Left renal pelvis (tissue), 4 donors: ENCODE measurements at regions not wholly inside any gene's neighbourhood (a gene's known extent, or its start where the extent isn't known, plus 50 kb on each side); places are given as distances from the start of the nearest gene placed in this dataset.

Experiments
- DNase-seq, 4 donors: peaks; one replicate each; pipeline ENCODE4 v3.0.0-alpha.2; 2013; ENCODE audit warnings: low read depth in 4 of 4, low spot score in 3 of 4

DNA sequence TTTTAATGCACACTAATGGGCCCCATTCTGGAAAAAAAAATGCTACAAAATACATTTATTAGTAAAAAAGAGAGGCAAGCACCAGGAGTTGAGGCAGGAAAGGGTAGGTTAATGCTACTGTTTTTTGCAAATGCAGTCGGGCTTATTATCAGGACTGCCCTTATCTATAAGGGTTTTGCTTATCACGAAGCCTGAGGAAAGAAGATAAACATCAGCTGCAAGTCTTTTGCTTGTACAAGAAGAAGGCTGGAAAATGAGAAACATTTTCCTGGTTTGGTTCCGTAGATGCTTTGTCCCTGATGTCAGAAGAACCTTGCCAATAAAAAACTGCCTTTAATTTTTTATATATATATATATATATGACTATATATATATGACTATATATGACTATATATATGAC lies 189.3 kb upstream of the VGLL2 start:
- DNase-seq = no peak

DNA sequence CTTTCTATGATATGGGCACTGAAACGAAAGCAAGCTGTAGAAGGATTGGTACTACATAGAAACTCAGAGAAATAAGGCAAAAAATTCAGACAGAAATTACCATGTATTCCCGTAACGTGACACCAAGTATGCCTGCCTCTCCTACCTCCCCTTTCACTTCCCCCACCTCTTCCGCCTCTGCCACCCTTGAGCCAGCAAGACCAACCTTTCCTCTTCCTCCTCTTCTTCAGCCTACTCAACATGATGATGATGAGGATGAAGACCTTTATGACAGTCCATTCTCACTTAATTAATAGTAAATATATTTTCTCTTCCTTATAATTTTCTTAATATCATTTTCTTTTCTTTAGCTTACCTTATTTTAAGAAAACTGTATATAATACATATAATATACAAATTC lies 188.1 kb upstream of the VGLL2 start:
- DNase-seq = no peak

DNA sequence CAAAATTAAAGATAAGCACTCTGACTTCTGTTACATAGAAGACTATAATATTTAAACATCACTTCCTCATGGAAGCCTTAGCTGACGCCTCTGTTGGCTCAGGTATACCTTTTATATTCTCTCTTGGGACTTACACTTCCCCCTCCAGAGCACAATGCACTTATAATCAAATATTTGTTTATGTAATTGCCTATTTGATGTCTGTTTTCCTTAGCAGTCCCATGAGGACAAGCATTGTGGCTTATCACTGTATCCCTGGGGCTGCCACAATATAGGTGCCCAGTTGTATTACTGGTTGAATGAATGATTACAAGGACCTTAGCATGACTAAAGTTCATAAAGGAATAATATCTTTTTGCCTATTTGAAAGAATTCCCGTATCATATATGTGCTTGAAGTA lies 186.7 kb upstream of the VGLL2 start:
- DNase-seq = no peak

DNA sequence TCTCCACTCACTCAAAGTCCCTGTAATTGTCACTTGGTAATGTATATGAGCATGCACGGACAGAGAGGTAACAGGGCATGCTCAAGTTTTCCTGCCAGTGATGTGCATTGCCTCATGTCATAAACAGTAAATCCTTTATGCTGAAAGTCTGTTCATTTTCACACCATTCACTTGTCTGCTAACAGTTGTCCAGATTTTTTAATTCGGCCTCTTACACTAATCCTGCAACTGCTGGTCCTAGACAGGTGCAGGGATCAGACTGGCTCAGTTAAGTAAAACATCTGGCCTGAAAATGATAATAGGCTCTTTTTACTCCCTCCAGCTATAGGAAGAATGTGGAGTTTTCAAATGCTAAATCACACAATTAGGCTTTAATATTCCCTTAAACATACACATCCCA lies 185.4 kb upstream of the VGLL2 start:
- no peak for DNase-seq

DNA sequence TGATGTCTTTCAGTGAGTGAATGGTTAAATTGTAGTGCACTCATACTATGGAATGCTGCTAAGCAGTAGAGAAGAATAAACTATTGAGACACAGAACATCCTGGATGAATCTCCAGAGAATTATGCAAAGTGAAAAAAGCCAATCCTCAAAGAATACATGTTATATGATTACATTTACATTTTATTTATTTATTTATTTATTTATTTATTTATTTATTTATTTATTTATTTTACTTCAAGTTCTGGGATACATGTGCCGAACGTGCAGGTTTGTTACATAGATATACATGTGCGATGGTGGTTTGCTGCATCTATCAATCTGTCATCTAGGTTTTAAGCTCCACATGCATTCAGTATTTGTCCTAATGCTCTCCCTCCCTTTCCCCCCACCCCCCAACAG lies 175.8 kb upstream of the VGLL2 start:
- DNase-seq = no peak

DNA sequence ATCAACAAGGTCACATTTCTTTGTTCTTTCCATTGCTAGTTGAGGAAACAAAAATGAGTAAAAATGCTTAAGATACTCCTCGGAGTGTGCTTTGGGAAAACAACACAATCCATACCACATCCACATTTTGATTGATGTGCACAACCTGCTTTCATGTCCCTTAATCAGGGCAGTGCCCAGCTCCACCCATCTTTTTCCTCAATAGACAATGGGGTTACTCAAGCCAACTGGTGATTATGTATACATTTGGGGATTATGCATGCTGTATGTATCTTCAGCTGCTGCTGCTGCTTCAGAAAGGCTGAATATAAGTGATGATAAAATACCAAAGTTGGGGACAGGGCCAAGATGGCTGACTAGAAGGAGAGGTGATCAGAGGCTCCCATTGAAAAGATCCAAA lies 155.2 kb upstream of the VGLL2 start:
- no peak for DNase-seq

DNA sequence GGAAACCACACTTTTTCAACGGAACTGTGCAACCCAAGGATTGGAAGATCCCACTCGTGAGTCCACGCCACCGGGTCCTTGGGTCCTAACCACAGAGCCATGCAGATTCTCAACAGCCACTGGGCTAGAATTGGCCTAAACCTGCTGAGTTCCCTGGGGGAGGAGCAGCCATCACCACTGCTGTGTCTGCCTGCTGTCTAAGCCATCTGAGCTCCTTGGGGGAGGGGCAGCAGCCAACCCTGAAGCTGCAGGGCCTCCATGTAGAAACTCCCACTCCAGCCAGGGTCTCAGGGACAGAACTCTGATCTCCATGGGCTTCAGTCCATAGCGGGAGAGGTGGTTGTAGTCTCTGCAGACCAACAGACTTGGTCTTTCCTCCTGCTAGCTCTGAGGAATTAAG lies 154.6 kb upstream of the VGLL2 start:
- DNase-seq = no peak

DNA sequence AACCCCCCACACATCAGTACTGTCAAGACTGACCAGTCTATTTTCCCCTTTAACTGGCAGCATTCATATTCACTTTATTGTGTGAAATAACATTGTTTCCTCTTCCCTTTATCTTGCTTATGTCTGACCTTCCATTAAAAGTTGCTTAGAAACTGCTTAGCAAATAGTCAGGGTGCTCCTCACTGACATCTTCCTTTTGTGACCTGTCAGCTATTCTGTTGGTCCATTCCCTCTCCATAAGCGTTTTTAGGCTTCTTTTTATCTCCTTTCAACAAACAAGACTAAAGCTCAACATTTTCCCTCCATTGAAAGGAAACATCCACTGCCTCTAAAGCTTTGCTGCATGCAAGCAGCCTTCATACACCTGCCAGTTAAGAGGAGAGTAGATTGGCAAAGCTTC lies 147.7 kb upstream of the VGLL2 start:
- DNase-seq = no peak

DNA sequence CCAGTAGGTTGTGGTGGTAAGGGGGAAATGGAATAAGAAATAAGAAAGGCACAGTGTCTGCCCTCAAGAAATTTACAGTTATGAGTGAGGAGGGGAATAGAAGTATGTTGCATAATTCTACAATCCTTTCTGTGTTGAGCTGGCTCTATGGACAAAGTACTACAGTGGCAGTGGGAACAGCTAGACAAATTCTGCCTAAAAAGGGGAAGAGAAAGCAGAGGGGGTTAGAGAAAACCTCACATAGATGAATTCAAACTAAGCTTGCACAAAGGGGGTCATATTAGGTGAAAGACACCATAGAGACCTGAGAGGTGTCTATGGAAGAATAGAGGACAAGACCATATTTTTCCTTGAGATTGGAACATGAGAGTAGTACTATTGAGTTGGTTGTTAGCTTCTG lies 146.9 kb upstream of the VGLL2 start:
- no peak for DNase-seq

DNA sequence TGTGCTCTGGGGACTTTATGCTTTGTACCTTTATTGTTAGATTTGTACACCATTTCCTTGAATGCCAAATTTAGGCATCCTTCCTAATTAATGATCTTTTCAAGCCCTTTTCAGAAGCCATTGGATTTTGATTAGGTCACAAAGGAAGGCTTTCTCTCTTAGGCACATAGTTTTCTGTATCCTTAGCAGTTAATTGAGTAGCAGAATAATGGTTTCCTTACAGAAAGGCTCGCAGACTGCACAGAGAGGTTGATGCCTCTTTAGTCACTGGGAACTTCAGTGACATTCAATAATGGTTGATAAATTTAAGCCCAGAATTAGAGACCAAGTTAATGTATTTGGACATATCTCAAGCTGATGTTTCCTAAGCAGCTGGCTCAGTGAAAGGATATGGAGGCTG lies 139.1 kb upstream of the VGLL2 start:
- no peak for DNase-seq

DNA sequence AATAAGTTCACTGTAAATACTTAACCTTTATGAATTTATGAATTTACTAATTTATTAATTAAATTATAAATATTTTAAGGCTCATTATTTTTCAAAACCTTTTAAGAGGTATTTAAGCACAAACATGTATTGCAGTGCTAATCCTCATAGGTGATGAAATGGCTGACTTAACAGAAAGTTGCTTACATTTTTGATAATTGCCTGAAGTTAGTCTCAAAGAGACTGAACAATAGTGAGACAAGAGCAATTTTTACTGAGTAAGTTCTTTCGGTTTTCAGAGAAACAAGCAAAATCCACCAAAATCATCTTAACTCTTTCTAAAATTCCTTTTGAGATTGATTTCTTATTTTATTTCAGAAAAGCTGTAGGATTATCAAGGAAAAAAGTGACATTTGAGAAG lies 137.3 kb upstream of the VGLL2 start:
- no peak for DNase-seq

DNA sequence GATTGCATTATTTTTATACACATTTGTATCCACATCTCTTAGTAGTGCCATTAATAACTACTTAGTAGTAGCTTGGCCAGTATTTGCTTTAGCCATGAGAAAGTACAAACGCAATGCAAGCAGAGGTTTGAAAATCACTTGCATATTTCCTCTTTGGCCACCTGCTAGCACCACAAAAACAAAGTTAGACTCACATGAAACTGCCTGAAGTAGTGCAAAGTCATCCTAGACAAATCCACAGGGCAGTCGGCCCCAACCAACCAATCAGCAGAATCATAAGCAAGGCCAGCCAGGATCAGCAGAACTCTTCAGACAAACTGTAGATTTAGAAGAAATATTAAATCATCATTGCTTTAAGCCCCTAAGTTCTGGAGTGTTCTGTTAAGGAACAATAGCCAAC lies 135.2 kb upstream of the VGLL2 start:
- DNase-seq = no peak

DNA sequence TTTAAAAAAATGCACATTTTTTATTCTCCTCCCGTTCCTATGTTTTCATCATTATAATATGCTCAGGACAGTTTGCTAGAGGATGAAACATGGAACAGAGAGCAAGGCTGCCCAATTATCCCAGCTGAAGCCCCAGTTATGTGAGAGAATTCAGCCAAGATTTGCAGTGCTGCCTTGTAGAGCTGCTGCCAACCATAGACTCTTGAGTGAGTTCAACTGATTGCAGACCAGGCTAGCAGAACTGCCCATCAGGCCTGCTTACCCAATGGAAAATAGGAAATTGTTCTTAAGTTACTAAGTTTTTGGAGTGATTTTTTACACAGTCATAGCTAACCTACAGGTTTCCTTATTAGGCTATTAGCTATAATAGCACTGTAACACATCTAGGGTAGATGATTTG lies 128.7 kb upstream of the VGLL2 start:
- no peak for DNase-seq

DNA sequence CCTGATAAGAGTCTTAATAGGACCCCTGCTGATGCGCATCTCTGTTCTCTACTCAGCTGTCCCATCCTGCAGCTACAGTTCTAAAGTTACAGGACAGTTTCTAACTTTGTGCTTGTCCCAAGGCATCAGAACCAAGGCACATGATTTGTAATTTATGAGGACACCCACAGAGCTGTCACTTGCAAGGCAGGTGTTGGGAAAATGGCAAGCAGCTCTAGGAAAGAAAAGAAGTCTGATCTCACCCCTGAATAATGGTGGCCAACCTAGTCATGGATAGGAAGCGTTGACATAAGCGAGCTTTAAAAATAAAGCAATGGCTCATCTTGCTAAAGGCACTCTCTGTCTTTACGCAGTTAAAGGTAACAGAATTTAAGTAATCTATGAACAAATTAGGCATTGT lies 127.6 kb upstream of the VGLL2 start:
- DNase-seq = no peak

DNA sequence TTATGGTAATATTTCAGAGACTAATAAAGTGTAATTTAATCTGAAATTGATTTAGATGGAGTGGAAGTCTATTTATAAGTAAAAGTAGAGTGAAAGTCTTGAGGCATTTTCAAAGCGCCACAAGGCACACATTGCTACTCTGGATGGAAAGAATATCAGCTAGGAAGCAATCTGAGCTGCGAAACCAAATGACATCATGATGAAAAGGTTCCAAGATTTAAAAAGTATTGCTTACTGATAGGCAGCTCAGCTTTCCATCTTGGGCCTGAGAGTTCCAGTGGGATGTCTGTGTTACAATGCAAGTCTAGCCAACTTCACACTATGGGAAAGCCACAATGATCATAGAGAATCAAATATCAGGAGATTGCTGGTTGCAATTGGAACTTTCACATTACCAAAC lies 126.9 kb upstream of the VGLL2 start:
- DNase-seq = no peak

DNA sequence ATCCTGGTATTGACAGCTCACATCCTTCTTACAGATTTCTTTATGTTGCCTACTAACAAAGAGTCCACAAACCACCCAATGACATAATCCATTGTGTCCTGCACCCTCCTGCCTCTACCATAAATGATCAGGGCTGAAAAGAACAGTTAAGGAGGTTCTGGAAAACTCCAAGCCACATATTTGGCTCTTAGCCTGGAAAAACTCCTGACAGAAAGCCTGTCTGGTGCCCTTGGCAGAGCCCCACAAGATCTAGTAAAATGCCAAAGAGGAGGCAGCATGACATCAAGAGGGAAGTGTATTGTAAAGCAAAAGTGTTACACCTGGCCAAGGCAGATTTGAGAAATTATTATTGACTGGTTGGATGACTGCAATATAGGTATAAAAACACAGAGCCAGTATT lies 126.4 kb upstream of the VGLL2 start:
- DNase-seq = no peak

DNA sequence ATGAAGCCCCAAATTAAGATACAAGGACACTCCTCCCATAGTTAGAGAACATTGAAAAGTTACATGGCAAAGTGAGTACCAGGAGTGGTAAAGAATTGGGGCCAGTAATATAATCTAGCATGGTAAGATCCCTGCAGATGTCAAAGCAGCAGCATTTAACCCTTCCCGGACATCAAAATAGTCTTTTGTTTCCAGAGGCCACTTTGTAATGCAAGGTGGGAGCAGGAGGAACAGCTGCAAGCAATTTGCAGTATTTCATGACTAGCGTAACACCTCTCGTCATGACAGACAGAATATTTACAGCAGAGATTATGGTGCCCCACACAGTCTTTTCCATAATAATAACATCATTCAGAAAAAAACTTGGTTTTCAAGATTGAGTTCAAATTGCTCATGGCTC lies 123.2 kb upstream of the VGLL2 start:
- DNase-seq = no peak

DNA sequence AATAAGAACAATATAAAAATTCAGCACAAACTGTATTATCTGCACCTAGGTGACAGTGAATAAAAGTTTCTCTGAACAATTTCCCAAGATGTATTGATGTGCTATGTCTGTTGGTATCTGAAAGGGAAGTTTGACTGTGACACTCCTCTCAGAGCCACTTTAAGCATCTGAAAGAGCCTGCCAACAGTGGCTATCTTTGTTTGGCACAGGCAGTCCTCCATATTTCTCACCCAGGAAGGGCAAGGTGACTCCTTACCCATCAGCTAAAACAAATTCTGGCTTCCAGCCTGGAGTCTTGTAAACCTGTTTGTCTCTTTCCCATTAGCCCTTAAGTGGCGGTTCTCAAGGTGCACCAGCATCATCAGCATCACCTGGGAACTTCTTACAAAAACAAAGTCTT lies 122.4 kb upstream of the VGLL2 start:
- no peak for DNase-seq

DNA sequence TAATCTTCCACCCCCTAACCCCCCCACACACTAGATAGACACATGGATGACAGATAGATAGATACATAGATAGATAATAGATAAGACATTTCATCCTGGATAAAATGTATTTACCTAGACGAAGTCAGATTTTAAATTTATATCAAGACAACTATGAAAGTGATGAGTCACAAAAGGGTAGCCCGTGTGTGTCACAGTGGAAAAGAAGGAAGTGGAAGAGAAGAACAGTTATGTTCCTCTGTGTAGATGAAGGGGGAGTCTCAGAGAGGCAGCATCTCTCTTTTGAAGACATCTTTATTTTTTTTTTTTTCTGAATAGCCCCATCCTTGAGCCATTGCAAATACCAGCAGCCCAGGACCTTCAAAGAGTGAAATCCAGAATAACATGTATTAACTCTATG lies 121.7 kb upstream of the VGLL2 start:
- no peak for DNase-seq

DNA sequence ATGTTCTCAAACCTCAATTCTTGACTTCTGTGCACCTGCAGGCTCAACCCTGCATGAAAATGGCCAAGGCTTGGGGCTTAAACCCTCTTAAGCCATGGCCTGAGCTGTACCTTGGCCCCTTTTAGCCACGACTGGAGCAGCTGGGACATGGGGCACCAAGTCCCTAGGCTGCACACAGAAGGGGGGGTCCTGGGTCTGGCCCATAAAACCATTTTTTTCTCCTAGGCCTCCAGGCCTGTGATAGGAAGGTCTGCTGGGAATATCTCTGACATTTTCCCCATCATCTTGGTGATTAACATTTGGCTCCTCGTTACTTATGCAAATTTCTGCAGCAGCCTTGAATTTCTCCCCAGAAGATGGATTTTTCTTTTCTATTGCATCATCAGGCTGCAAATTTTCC lies 119.4 kb upstream of the VGLL2 start:
- DNase-seq = no peak

DNA sequence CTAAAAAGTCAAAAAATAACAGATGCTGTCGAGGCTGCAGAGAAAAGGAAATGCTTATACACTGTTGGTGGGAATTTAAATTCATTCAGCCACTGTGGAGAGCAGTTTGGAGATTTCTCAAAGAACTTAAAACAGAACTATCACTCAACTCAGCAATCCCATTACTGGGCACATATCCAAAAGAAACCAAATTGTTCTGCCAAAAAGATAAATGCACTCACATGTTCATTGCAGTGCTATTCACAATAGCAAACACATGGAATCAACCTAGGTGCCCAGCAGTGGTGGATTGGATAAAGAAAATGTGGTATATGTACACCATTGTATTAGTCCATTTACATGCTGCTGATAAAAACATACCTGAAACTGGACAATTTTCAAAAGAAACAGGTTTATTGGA lies 116.0 kb upstream of the VGLL2 start:
- no peak for DNase-seq

DNA sequence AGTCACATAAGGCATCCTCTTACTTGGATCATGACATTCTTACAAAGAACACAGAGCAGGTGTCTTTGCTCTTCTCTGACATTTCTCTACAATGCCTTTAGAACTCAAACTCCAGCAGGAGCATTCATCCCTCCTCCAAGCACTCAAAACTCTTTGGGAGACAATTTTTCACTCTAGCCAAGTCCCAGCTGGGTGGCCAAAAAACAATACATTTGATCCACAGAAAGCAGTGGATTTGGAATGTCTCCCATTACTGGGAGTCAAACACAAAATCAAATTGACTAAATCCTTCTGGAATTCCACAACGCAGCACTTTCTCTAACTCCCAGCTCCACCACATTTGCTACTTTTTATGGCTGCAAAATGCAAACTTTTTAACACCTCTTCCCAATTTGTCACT lies 108.6 kb upstream of the VGLL2 start:
- no peak for DNase-seq

DNA sequence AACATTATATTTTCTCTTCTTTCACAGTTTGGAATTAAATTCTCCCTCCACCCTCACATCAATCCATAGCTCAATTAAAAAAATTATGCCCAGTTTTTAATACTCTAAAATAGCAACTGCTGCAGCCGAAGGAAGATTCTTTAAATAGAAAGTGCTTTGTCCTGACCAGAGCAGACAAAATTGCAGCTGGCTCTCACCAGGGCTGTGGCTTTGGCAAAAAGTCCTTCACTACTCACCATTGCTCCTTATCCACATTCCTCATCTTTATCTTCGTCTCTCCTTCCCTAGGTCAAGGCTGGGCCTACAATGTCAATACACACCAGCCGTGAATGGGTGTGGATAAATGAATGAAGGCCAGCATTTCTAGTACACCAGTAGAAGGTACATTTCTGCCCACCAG lies 107.9 kb upstream of the VGLL2 start:
- no peak for DNase-seq

DNA sequence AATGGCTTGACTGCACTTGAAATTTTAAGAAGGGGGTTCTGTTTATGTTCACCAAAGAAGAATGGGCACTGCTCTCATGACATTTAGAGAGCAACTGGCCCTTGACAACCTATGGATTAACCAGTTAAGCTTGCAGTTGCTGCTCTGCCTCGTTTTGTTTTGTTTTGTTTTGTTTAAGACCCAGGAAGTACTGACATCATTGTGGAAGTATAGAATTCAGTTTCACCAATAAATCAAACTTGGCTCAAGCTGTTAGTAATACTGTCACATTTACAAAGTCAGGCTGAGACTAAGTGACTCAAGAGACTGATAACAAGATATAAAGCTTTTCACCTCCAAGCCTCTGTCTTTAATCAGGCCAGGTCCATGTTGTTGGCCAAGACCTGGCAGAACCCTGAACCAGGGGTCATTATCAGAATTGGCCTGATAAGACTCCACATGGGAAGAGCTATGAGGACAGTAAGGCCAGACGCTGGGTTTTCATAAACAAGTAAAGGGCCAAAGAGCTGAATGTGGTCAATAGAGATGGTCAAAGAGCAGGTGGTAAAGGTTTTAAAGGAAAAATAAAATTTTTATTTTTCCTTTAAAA lies 99.4 kb upstream of the VGLL2 start:
- no peak for DNase-seq
